ENCODE measurements at regions not wholly inside any gene's neighbourhood (a gene's known extent, or its start where the extent isn't known, plus 50 kb on each side); places are given as distances from the start of the nearest gene placed in this dataset.

DNA sequence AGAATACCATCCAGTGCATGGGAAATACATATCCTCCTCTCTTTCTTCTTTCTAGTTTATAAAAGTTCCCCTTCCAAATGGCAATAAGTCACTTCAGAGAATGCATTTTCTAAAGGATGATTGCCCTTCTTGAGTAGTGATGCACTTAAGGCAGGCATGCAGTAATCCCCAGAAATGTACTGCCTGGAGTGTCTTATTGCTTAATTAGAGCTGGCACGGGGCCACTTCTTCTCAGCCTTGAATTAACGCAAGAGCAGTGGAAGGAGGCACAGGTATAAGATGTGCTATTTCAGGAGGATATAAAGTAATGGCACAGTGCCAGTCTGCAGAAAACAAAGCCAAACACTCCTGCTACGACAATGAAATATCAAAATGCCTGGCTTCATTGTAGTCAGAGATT, 371.4 kb upstream of the FAM241A start:
- Histone ChIP-seq H3K4me3 (replicated peaks in 1 of 3; ENCODE audit: insufficient read depth in 1 of 3, low read depth in 1 of 3, low read length in 3 of 3) (no peak overlapping the region), H3K9ac (replicated peaks; ENCODE audit: extremely low read depth, insufficient read depth, low read length) (no peak overlapping the region), H2AFZ (ENCODE audit: low read depth, low read length) (no peak overlapping the region), H3K4me1 (ENCODE audit: control insufficient read depth, extremely low read depth, insufficient read depth, low read length) (no peaks in the 10 kb centered on the region), H3K9me1 (replicated peaks; ENCODE audit: control insufficient read depth, extremely low read depth, insufficient read depth, low read length) (no peaks in the 10 kb centered on the region), H3K27ac (ENCODE audit: insufficient read depth, low read depth, low read length) (no peak overlapping the region), H4K20me1 (replicated peaks; ENCODE audit: control insufficient read depth, extremely low read depth, insufficient read depth, low read length) (no peaks in the 10 kb centered on the region), H3K4me2 (ENCODE audit: insufficient read depth, low read length) (no peak overlapping the region), H3K36me3 (ENCODE audit: control insufficient read depth in 2 of 2, extremely low read depth in 1 of 2, insufficient read depth in 2 of 2, low read length in 2 of 2) (no peaks in the 10 kb centered on the region), H3K79me2 (ENCODE audit: control insufficient read depth, insufficient read depth, low read length) (no peaks in the 10 kb centered on the region), H3K9me3 (replicated peaks; ENCODE audit: control insufficient read depth, insufficient read depth, low read length) (no peaks in the 10 kb centered on the region), H3K27me3 (ENCODE audit: control insufficient read depth in 2 of 2, insufficient read depth in 2 of 2, low read length in 2 of 2) (peaks cover 0 to 3% of the 10 kb centered on the region in 2 experiments)
- CTCF ChIA-PET, result no interaction called here
- DNase-seq (ENCODE audit: low read depth, low spot score) (no peak), FAIRE-seq (no peak)
- dilution Hi-C loops (cut with MboI; ENCODE audit: extremely low pct_ligation_motif_present, low sequenced_read_pairs) (no loop called here), intact Hi-C loops (cut with micrococcal nuclease) (no loop called here)
- BruUV-seq (replicated peaks), result no TSS peak
- TF ChIP-seq POLR2AphosphoS5 (IDR thresholded peaks at IDR 0.05; ENCODE audit: insufficient read depth, low read depth, low read length) (no peak), JUN (IDR thresholded peaks at IDR 0.05; ENCODE audit: borderline replicate concordance, insufficient read depth, insufficient read length, low read depth) (no peak), GATA2 (IDR thresholded peaks at IDR 0.05; ENCODE audit: insufficient read depth, insufficient read length, low read depth, low read length) (no peak), FOS (IDR thresholded peaks at IDR 0.05; ENCODE audit: borderline replicate concordance, insufficient read depth, low read length) (no peak), MYC (IDR thresholded peaks at IDR 0.05; ENCODE audit: low read depth, low read length) (no peak), EZH2 (IDR thresholded peaks at IDR 0.05; ENCODE audit: borderline replicate concordance, low read depth, low read length, severe bottlenecking) (no peak)
- TF ChIP-seq, protein P1, sequence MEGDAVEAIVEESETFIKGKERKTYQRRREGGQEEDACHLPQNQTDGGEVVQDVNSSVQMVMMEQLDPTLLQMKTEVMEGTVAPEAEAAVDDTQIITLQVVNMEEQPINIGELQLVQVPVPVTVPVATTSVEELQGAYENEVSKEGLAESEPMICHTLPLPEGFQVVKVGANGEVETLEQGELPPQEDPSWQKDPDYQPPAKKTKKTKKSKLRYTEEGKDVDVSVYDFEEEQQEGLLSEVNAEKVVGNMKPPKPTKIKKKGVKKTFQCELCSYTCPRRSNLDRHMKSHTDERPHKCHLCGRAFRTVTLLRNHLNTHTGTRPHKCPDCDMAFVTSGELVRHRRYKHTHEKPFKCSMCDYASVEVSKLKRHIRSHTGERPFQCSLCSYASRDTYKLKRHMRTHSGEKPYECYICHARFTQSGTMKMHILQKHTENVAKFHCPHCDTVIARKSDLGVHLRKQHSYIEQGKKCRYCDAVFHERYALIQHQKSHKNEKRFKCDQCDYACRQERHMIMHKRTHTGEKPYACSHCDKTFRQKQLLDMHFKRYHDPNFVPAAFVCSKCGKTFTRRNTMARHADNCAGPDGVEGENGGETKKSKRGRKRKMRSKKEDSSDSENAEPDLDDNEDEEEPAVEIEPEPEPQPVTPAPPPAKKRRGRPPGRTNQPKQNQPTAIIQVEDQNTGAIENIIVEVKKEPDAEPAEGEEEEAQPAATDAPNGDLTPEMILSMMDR (IDR thresholded peaks at IDR 0.05; ENCODE audit: extremely low read depth in 1 of 2, insufficient read depth in 1 of 2, low read depth in 1 of 2, low read length in 2 of 2), result no peak
- POLR2A ChIA-PET, result no interaction called here

Data from endothelial cell of umbilical vein (primary cell).